ENCODE measurements at regions not wholly inside any gene's neighbourhood (a gene's known extent, or its start where the extent isn't known, plus 50 kb on each side); places are given as distances from the start of the nearest gene placed in this dataset.
"Not testable (repeated sequence)": the region's sequence is repeated elsewhere in the genome, so short reads cannot be mapped to it uniquely, and the experiment has no call there.

- TF ChIP-seq CTCF (IDR thresholded peaks at IDR 0.05); TCF7L2 (IDR thresholded peaks at IDR 0.05; ENCODE audit: low read depth, low read length): not testable (repeated sequence)
These were observed 223.5 kb downstream of the SPATA31A1 start for GRCh38 chr9:39579000-39579399.
